Endothelial cell of umbilical vein (primary cell): ENCODE measurements at regions not wholly inside any gene's neighbourhood (a gene's known extent, or its start where the extent isn't known, plus 50 kb on each side); places are given as distances from the start of the nearest gene placed in this dataset.

Source experiments
- BruUV-seq: library from RNA; stranded (reverse); fragments of 400-500 nt; replicated peaks from 2 replicates; lab custom pipeline; 2021; lab: Mats Ljungman, UMichigan
- CTCF ChIA-PET: fragments of 300-600, 350-600 bp; sonication (Branson Sonifier 250); formaldehyde crosslinking; loops from one replicate; lab custom pipeline; 2021; ENCODE audit warnings: antibody characterized with exemption, inconsistent platforms; lab: Charles Lee
- POLR2A ChIA-PET: fragments of 300-600, 350-600 bp; sonication (Branson Sonifier 250); formaldehyde crosslinking; loops from one replicate; lab custom pipeline; 2021; ENCODE audit warnings: antibody characterized with exemption, inconsistent platforms; lab: Charles Lee
- DNase-seq: peaks from one replicate; pipeline ENCODE4 v3.0.0-alpha.2; 2011; ENCODE audit warnings: low read depth, low spot score
- FAIRE-seq: peaks from 2 replicates; lab custom pipeline; 2011; peaks lifted over from hg19 to GRCh38; lab: Jason Lieb, UNC
- H2AFZ ChIP-seq: 2 replicates; pipeline ENCODE4 v1.6.0; 2012; ENCODE audit warnings: low read depth, low read length, control low read depth, inconsistent platforms
- H3K27ac ChIP-seq: 2 replicates; pipeline ENCODE4 v1.5.1; 2011; ENCODE audit warnings: low read depth, mild to moderate bottlenecking, control low read depth, low read length, moderate library complexity; ENCODE audit not compliant: insufficient read depth
- H3K27me3 ChIP-seq, 2 experiments: 2 replicates each; pipeline versions ENCODE4 v1.6.0 to v1.6.1; 2011; ENCODE audit warnings: low read length in 2 of 2, mixed read lengths in 1 of 2; ENCODE audit not compliant: control insufficient read depth in 2 of 2, insufficient read depth in 2 of 2
- H3K36me3 ChIP-seq, 2 experiments: 2 replicates in 1 of 2; 3 replicates in 1 of 2; pipeline ENCODE4 v1.5.1; 2011; ENCODE audit warnings: low read length in 2 of 2, mild to moderate bottlenecking in 1 of 2, moderate library complexity in 1 of 2; ENCODE audit not compliant: control insufficient read depth in 2 of 2, insufficient read depth in 2 of 2; ENCODE audit errors: extremely low read depth in 1 of 2
- H3K4me1 ChIP-seq: 3 replicates; pipeline ENCODE4 v1.5.1; 2011; ENCODE audit warnings: mild to moderate bottlenecking, low read length; ENCODE audit not compliant: control insufficient read depth, insufficient read depth; ENCODE audit errors: extremely low read depth
- H3K4me2 ChIP-seq: 2 replicates; pipeline ENCODE4 v1.6.1; 2011; ENCODE audit warnings: low read length, control low read depth, mixed read lengths; ENCODE audit not compliant: insufficient read depth
- H3K4me3 ChIP-seq, 3 experiments: fragments of 200-600 bp in 1 of 3; sonication (generic), shearing (Covaris generic) in 1 of 3; replicated peaks in 1 of 3; 2 replicates each; pipeline ENCODE4 v1.5.1; 2011 to 2016; ENCODE audit warnings: control low read depth in 3 of 3, low read length in 3 of 3, mild to moderate bottlenecking in 2 of 3, inconsistent platforms in 1 of 3, low read depth in 1 of 3, moderate library complexity in 1 of 3; ENCODE audit not compliant: insufficient read depth in 1 of 3
- H3K79me2 ChIP-seq: 2 replicates; pipeline ENCODE4 v1.6.0; 2012; ENCODE audit warnings: low read length, inconsistent platforms; ENCODE audit not compliant: control insufficient read depth, insufficient read depth
- H3K9ac ChIP-seq: replicated peaks from 2 replicates; pipeline ENCODE3; 2011; ENCODE audit warnings: low read length, control low read depth; ENCODE audit not compliant: insufficient read depth; ENCODE audit errors: extremely low read depth
- H3K9me1 ChIP-seq: replicated peaks from 3 replicates; pipeline ENCODE4 v1.6.0; 2011; ENCODE audit warnings: mild to moderate bottlenecking, low read length; ENCODE audit not compliant: control insufficient read depth, insufficient read depth; ENCODE audit errors: extremely low read depth
- H3K9me3 ChIP-seq: replicated peaks from 2 replicates; pipeline ENCODE4 v1.5.1; 2012; ENCODE audit warnings: low read length, inconsistent platforms; ENCODE audit not compliant: control insufficient read depth, insufficient read depth
- H4K20me1 ChIP-seq: replicated peaks from 2 replicates; pipeline ENCODE3; 2011; ENCODE audit warnings: mild to moderate bottlenecking, low read length; ENCODE audit not compliant: control insufficient read depth, insufficient read depth; ENCODE audit errors: extremely low read depth
- CTCF ChIP-seq, 2 donors: IDR thresholded peaks; 1 replicate in 1 of 2; 2 replicates in 1 of 2; pipeline ENCODE4 v1.5.1; 2011; ENCODE audit warnings: low read length in 2 of 2, mild to moderate bottlenecking in 2 of 2, moderate library complexity in 2 of 2, control low read depth in 1 of 2, inconsistent platforms in 1 of 2, low read depth in 1 of 2; ENCODE audit not compliant: insufficient read depth in 1 of 2; ENCODE audit errors: extremely low read depth in 1 of 2
- EZH2 ChIP-seq: IDR thresholded peaks from 2 replicates; pipeline ENCODE4 v1.6.1; 2012; ENCODE audit warnings: borderline replicate concordance, low read depth, mild to moderate bottlenecking, moderate library complexity, low read length, inconsistent platforms; ENCODE audit not compliant: severe bottlenecking
- FOS ChIP-seq: IDR thresholded peaks from 2 replicates; pipeline ENCODE4 v1.6.1; 2011; ENCODE audit warnings: mild to moderate bottlenecking, low read length, moderate library complexity, borderline replicate concordance; ENCODE audit not compliant: insufficient read depth
- GATA2 ChIP-seq: IDR thresholded peaks from 2 replicates; pipeline ENCODE4 v1.7.0; 2011; ENCODE audit warnings: low read depth, mild to moderate bottlenecking, moderate library complexity, mixed read lengths, low read length; ENCODE audit not compliant: insufficient read length, insufficient read depth
- JUN ChIP-seq: IDR thresholded peaks from 2 replicates; pipeline ENCODE4 v1.6.1; 2011; ENCODE audit warnings: borderline replicate concordance, low read depth; ENCODE audit not compliant: insufficient read length, insufficient read depth
- MYC ChIP-seq: IDR thresholded peaks from one replicate; pipeline ENCODE4 v1.6.1; 2011; ENCODE audit warnings: mild to moderate bottlenecking, low read depth, low read length
- POLR2A ChIP-seq: IDR thresholded peaks from 2 replicates; pipeline ENCODE4 v1.6.1; 2012; ENCODE audit warnings: low read depth, mild to moderate bottlenecking, control low read depth, low read length
- POLR2AphosphoS5 ChIP-seq: IDR thresholded peaks from 2 replicates; pipeline ENCODE4 v1.6.1; 2012; ENCODE audit warnings: low read depth, mild to moderate bottlenecking, control low read depth, low read length, moderate library complexity; ENCODE audit not compliant: insufficient read depth
- dilution Hi-C: fragments of 300-500 bp; cut with MboI; formaldehyde crosslinking; loops from one replicate; pipeline ENCODE4 v1.15.0; 2019; ENCODE audit warnings: low sequenced_read_pairs; ENCODE audit not compliant: extremely low pct_ligation_motif_present
- intact Hi-C: fragments of 100-400 bp; cut with micrococcal nuclease; formaldehyde crosslinking; loops from one replicate; pipeline ENCODE4 v1.10.0; 2022
- TF ChIP-seq, protein P1 (sequence below): IDR thresholded peaks from 2 replicates; pipeline ENCODE4 v1.6.1; 2011; ENCODE audit not compliant: insufficient read depth, insufficient read length

DNA sequence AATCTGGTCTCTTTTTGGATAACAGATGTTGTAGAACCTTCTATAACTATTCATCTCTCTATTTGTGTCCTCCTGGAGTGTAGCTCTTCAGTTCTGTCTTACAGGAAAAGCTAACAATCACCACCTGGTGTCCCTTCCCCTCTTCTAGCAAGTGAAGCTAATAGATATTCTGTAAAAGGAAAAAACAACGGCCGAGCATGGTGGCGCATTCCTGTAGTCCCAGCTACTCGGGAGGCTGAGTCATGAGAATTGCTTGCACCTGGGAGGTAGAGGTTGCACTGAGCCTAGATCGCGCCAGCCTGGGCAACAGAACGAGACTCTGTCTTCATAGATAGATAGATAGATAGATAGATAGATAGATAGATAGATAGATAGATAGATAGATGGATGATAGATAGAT is 779.4 kb downstream of the TUSC7 start:
- CTCF ChIA-PET: no interaction called here
- H3K27me3 ChIP-seq: no peaks in the 10 kb centered on the region
- H3K27ac ChIP-seq: no peak overlapping the region
- no peak for TF ChIP-seq GATA2
- TF ChIP-seq POLR2A: no peak
- TF ChIP-seq POLR2AphosphoS5: no peak
- TF ChIP-seq MYC: no peak
- TF ChIP-seq EZH2: no peak
- TF ChIP-seq JUN: no peak
- TF ChIP-seq, protein P1, sequence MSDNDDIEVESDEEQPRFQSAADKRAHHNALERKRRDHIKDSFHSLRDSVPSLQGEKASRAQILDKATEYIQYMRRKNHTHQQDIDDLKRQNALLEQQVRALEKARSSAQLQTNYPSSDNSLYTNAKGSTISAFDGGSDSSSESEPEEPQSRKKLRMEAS: no peak
- TF ChIP-seq FOS: no peak
- TF ChIP-seq CTCF (IDR thresholded peaks at IDR 0.05; ENCODE audit: extremely low read depth in 1 of 2, insufficient read depth in 1 of 2, low read depth in 1 of 2, low read length in 2 of 2): no peak
- no peak overlapping the region for H3K4me2 ChIP-seq
- H3K9ac ChIP-seq: no peak overlapping the region
- no peak overlapping the region for H3K4me3 ChIP-seq
- FAIRE-seq (no peak), DNase-seq (no peak)
- no peaks in the 10 kb centered on the region for H3K9me1 ChIP-seq
- BruUV-seq: no TSS peak
- POLR2A ChIA-PET: no interaction called here
- no peaks in the 10 kb centered on the region for H4K20me1 ChIP-seq
- H3K9me3 ChIP-seq: no peaks in the 10 kb centered on the region
- no peaks in the 10 kb centered on the region for H3K36me3 ChIP-seq
- intact Hi-C loops (no loop called here), dilution Hi-C loops (no loop called here)
- no peaks in the 10 kb centered on the region for H3K4me1 ChIP-seq
- H2AFZ ChIP-seq: no peak overlapping the region
- H3K79me2 ChIP-seq: no peaks in the 10 kb centered on the region
